KOPT-K1 (cell line): ENCODE measurements at regions not wholly inside any gene's neighbourhood (a gene's known extent, or its start where the extent isn't known, plus 50 kb on each side); places are given as distances from the start of the nearest gene placed in this dataset.
"Not testable (repeated sequence)": the region's sequence is repeated elsewhere in the genome, so short reads cannot be mapped to it uniquely, and the experiment has no call there.

Source experiments
- H3K27ac ChIP-seq: fragments of 200-600 bp; sonication (generic); 2 replicates; pipeline ENCODE4 v1.5.1; 2016; ENCODE audit warnings: antibody characterized with exemption, mild to moderate bottlenecking, low read depth, low read length; ENCODE audit not compliant: poor library complexity, severe bottlenecking
- H3K36me3 ChIP-seq: fragments of 200-600 bp; sonication (generic); 2 replicates; pipeline ENCODE4 v1.5.1; 2017; ENCODE audit warnings: antibody characterized with exemption, mild to moderate bottlenecking, low read length, moderate library complexity; ENCODE audit not compliant: insufficient read depth
- H3K9me3 ChIP-seq: fragments of 200-600 bp; sonication (generic); 2 replicates; pipeline ENCODE4 v1.5.1; 2017; ENCODE audit warnings: antibody characterized with exemption, low read length, mild to moderate bottlenecking; ENCODE audit not compliant: insufficient read depth, poor library complexity, severe bottlenecking

DNA sequence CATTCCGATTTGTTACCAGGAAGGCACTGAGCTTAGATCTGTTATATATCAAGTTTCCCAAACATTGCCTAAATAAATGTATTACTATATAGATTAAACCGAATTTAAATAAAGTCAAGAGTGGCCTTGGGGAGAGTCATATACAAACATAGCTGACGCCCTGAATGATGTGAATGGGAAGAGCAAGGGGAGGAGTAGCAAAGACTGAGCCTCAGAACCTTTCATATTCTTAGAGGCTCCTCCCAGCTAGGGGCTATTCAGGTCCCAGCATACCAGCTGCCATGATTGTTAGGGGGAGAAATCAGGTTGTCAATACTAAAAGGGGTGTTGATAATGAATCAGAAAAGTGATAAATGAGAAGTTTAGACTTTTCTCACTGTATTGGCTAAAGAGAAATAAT, 64.7 kb upstream of the ITGB1 start:
- Histone ChIP-seq H3K9me3 (no peaks in the 10 kb centered on the region), H3K36me3 (no peaks in the 10 kb centered on the region), H3K27ac (no peak overlapping the region)

DNA sequence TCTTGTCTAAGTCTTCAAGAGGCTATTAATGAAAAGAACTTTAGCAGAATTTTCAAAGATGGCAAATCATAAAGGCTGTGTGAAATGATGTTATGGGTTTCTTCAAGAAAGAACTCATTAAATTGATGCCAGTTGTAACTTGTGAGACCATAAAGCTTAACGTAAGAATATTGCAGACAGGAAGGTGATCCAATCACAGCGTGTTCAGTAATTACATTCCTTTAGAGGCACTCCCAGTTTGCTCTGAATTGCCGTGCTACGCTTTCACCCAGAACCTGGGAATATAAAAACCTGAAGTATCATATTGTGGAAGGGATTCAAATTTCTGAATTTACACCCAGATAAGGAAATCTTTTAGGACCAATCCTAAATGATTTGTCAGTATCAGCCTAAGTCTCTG, 64.1 kb upstream of the ITGB1 start:
- Histone ChIP-seq H3K9me3 (no peaks in the 10 kb centered on the region), H3K36me3 (no peaks in the 10 kb centered on the region), H3K27ac (no peak overlapping the region)

DNA sequence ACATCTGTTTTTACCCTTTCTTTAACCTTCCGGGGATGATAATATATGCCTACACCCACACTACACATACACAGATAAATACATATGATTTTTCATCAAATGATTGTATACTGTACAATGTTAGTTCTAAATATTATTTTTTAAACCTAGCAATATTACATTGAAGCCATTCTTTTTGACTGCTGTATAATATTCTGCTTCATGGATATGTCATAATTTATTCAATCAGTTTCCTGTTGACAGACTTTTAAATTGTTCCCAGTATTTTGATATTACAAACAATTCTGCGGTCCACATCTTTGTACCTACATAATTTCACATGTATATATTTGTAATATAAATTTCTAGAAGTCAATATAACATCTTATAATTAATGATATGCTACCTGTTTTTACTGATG, 59.0 kb upstream of the ITGB1 start:
- H3K36me3 ChIP-seq: no peaks in the 10 kb centered on the region
- no peaks in the 10 kb centered on the region for H3K9me3 ChIP-seq
- H3K27ac ChIP-seq: no peak overlapping the region

DNA sequence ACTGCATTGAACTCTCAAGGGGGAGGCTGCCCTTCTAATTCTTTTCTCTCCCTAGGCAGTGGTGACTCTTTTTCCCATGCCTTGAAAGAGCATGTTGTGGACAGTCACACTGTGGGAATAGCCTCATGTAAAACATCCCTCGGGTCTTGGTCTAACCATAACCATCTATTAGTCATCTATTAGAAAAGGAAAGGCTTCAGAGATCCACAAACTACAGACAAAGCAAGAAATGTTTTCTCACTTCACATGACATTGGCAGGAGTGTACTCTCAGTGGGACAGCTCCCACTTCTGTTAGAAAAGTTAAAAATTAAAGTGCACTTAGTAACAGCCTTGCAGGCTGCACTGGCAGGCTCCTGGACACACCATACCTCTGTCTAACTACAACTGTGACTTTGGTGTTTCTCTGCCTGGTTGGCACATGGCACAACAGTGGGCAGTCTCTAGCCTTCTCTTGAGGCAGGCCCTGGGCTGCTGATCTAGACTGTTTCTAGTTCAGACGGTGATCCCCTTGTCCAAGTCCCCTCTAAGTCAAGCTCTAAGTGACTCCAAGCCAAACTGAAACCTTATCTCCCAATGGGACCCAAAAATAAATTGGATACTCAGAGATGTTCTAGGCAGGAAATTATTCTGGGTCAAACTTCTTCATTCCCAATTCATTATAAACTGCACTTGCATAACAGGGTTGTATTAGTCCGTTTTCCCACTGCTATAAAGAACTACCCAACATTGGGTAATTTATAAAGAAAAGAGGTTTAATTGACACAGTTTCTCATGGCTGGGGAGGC, 57.9 kb upstream of the ITGB1 start:
- H3K36me3 ChIP-seq: no peaks in the 10 kb centered on the region
- no peak overlapping the region for H3K27ac ChIP-seq
- H3K9me3 ChIP-seq: no peaks in the 10 kb centered on the region

DNA sequence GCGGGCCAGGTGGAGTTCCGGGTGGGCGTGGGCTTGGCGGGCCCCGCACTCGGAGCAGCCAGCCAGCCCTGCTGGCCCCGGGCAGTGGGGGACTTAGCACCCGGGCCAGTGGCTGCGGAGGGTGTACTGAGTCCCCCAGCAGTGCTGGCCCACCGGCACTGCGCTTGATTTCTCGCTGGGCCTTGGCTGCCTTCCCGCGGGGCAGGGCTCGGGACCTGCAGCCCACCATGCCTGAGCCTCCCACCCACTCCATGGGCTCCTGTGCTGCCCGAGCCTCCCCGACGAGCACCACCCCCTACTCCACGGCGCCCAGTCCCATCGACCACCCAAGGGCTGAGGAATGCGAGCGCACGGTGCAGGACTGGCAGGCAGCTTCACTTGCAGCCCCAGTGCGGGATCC, 55.3 kb upstream of the ITGB1 start:
- not testable (repeated sequence) for H3K27ac ChIP-seq, H3K9me3 ChIP-seq, H3K36me3 ChIP-seq

DNA sequence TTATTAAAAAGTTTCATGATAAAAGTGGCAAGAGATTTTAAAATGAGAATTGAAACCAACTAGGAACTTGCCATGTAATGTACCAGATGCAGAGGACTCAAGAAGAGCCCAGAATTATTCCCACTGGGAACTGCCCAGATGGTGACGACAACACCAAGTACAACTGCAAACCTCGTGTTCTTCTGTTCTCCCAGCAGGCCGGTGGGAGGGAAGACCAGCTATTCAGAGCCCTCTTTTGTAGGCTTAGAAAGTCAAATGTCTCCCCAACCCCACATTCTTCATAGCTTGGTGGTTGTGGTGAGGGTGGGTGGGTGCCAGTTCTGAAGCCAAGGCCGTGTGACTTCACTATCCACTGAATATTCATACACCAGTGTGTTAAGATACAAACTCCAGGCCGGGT, 54.3 kb upstream of the ITGB1 start:
- no peaks in the 10 kb centered on the region for H3K9me3 ChIP-seq
- H3K36me3 ChIP-seq: no peaks in the 10 kb centered on the region
- H3K27ac ChIP-seq: no peak overlapping the region

DNA sequence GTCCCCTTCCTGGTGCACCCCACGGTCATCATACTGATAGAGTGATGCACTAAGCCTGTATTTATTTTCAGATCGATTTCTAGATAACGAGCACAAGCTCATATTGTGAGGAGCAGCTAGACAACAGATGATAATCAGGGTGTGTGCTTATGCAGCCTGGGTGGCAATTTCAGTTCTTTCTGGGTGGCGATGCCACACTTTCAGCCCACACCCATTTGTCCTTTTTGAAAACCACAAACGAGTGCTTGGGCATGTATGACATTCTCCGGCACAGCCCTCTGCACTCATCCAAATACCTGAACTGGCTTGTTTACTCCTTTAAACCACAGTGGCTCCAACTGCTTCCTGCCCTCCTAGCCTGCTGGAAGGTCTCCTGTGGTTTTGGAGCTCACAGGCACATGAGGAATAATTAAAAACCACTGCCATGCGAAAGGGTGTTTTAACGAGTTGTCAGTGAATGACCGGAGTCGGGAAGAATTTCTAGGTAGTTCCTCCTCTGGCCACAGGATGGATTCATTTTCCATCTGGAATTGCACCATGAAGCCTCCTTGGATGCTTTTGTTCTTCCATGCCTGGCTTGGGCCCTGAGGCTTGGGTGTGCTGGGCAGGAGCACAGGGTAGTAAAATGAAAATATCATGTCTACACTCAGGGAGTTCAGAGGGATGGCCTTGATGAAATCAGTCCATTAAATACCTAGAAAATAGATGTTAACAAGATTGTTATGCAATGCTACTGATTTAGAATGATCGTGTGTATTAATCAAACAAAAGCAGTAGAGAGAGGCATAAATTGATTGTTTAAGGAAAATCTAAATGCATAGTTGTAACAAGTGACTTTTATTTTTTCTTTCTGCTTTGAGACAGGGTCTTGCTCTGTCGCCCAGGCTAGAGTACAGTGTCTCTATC, 52.4 kb upstream of the ITGB1 start:
- Histone ChIP-seq H3K36me3 (no peaks in the 10 kb centered on the region), H3K27ac (no peak overlapping the region), H3K9me3 (no peaks in the 10 kb centered on the region)

DNA sequence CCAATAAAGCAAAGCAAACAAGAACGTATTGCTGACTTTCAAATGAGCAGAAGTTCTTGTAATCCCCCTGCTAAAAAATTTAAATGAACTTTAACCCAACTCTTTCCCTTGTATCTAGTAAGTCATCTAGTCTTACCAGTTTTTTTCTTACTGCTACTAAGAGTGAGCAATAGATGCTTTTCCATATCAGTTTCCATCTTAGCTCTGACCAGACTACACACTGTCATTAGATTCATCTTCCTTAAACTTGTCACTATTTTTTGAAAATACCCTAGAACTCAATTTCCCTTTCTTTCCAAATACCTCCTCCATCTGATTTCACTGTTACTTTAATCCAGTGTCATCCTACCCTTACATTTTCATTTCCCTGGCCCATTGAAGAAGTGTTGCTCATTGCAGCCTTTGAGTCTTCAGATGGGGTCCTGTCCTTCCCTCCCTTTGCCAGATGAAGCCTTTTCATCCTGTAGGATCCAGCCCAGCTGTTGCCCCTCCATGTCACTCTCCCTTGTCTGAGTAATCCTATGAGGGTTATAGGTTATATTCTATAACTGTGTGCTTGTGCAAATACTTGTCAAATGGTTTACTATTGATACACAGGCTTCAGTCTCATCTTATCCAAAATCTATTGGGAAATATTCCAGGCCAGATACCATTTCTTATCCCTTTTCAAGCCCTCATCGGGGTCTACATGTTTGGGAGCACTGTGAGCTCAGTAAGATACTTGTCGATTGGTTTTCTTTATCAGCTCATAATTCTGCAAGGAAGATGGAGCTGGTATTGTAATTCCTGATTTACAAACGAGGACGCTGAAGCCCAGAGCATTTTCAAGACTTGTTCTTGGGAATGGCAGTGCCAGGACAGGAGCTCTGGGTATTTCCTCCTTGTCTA, 51.5 kb upstream of the ITGB1 start:
- Histone ChIP-seq H3K27ac (no peak overlapping the region), H3K36me3 (no peaks in the 10 kb centered on the region), H3K9me3 (no peaks in the 10 kb centered on the region)

DNA sequence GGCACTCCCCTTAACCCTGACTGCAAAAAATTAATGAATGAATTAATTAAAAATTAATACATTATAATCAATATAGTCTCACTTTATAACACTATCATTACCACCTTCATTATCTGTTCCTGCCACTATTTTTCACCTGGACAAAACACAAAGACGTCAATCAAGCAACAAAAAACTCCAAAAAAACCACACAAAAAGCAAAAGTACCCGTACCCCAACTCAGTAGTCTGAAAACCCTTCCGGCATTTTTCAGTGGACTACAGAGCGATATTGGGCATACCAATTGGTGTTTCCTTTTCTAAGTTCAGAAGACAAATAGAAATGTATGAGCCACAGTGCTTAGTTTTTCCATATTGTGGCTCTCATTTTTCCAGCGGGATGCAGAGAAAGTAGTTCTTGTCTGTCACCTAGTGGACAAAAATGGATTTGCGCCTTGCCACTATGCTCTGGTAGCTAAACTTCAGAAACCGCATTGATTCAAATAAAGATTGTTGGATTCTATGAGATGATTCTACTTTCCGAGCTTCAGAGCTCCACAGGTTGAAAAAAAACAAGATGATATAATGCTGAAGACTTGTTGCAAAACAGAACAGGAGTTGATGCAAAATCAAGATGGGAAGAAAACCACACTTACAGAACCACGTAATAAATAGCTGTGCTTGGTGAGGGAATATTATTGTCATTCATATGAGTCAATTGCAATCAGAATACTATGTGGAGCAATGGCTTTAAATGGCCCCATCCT, 50.6 kb upstream of the ITGB1 start:
- no peak overlapping the region for H3K27ac ChIP-seq
- H3K36me3 ChIP-seq: no peaks in the 10 kb centered on the region
- H3K9me3 ChIP-seq: no peaks in the 10 kb centered on the region

DNA sequence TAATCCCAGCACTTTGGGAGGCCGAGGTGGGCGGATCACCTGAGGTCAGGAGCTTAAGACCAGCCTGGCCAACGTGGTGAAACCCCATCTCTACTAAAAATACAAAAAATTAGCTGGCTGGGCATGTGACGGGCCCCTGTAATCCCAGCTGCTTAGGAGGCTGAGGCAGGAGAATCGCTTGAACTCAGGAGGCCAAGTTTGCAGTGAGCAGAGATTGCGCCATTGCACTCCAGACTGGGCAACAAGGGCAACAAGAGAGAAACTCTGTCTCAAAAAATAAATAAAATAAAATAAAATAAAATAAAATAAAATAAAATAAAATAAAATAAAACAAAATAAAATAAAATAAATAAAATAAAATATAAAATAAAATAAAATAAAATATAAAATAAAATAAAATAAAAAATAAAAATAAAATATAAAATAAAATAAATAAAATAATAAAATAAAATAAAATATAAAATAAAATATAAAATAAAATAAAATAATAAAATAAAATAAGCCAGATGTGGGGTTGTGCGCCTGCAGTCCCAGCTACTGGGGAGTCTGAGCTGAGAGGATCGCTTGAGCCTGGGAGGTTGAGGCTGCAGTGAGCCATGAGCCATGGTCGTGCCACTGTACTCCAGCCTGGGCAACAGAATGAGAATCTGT, 49.8 kb upstream of the ITGB1 start:
- H3K36me3 ChIP-seq, H3K9me3 ChIP-seq, H3K27ac ChIP-seq: not testable (repeated sequence)
